ENCODE measurements at regions not wholly inside any gene's neighbourhood (a gene's known extent, or its start where the extent isn't known, plus 50 kb on each side); places are given as distances from the start of the nearest gene placed in this dataset.

DNA sequence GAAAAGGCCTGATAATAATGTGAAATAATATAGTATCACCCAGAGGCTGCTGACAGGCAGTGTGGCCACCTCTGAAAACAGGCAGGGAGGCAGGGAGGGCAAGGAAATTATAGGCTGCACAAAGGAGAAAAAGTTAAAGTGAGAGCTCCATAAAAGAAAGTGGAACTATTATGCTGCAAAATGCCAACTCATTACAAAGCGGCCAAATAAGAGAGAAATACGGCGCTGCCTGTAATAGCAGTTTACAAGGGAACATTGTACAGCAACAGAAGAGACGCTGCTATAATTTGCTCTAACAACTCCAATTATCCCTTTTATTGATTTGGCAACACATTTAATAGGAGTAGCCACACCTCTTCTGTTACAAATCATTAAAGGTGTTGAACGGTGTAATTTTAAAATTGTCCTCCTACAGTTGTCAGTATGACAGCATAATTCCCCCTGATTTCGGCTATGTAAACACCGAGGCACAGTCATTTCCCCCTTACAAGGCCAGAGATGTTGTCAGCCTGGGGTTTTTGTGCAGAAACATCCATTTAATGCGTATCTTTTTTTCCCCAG lies 120.3 kb downstream of the MRM1 start:
- ChIA-PET POLR2A (interaction anchor here (0.7 to 2.1 kb wide), 3 partner anchors 120 to 252 kb away, joined by 3 to 6 read pairs (median 6); partner anchors contain the start of genes AATF and MRM1), CTCF (no interaction called here)
- H3K36me3 Mint-ChIP-seq (ENCODE audit: low read depth), result no peaks in the 10 kb centered on the region
- ATAC-seq (ENCODE audit: low read depth), result peak; percentile 4
- H3K27ac Mint-ChIP-seq, result peak overlapping the region; percentile 90
- H3K4me3 Mint-ChIP-seq, result peak overlapping the region; percentile 80
- DNase-seq, result no peak
- no peaks in the 10 kb centered on the region for H3K27me3 Mint-ChIP-seq
- peaks cover 2% of the 10 kb centered on the region for H3K9me3 Mint-ChIP-seq
- intact Hi-C loops (cut with micrococcal nuclease), result loop anchor here (1.0 to 5.0 kb wide), 4 partner anchors 119 to 235 kb away; partner anchors contain the start of genes AATF, MRM1 and ZNHIT3
- H3K4me1 Mint-ChIP-seq, result peaks cover 54% of the 10 kb centered on the region
- TF ChIP-seq, protein P1, sequence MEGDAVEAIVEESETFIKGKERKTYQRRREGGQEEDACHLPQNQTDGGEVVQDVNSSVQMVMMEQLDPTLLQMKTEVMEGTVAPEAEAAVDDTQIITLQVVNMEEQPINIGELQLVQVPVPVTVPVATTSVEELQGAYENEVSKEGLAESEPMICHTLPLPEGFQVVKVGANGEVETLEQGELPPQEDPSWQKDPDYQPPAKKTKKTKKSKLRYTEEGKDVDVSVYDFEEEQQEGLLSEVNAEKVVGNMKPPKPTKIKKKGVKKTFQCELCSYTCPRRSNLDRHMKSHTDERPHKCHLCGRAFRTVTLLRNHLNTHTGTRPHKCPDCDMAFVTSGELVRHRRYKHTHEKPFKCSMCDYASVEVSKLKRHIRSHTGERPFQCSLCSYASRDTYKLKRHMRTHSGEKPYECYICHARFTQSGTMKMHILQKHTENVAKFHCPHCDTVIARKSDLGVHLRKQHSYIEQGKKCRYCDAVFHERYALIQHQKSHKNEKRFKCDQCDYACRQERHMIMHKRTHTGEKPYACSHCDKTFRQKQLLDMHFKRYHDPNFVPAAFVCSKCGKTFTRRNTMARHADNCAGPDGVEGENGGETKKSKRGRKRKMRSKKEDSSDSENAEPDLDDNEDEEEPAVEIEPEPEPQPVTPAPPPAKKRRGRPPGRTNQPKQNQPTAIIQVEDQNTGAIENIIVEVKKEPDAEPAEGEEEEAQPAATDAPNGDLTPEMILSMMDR (IDR thresholded peaks at IDR 0.05), result no peak

DNA sequence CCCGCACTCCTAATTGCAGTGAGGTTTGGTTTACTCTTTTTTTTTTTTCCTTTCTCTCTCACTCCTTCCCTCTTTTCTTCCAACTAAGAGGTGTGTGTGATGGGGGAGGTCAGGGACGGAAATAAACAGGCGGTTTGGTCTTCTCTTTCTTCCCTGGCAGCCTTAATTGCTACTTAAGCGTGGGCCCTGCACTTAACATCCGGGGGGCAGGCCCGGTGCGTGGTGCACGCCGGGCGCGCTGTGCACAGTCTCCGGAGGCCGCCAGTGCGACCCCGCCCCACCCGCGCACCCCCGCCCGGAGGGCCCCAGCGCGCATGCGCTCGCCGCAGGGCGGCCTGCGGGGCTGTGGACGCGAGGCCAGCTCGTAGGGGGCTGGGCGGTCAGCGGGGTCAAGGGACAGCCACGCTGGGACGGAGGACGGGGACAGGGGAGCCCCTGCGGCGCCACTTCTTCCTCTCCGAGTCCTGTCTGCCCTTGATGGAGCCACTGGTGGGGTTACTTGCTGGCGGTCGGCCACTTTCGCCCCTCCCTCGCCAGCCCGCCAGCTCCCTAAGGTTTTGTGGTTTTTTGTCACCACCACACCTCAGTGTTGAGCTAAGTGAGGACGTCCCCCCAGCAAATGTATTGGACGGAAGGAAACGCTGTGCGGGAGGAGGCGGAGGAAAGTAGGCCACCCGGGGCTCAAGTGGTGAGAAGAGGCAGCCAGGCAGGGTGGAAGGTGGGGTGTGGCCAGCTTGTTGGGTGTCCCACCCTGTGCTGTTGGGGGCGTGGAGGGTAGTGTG lies 120.9 kb downstream of the MRM1 start:
- H3K4me1 Mint-ChIP-seq, result peaks cover 54% of the 10 kb centered on the region
- peak; percentile 94 for ATAC-seq (ENCODE audit: low read depth)
- TF ChIP-seq, protein P1 (IDR thresholded peaks at IDR 0.05), result no peak
- ChIA-PET POLR2A (interaction anchor here (0.7 to 2.1 kb wide), 4 partner anchors 121 to 914 kb away, joined by 3 to 6 read pairs (median 5); partner anchors contain the start of genes AATF, MRM1 and TAF15), CTCF (interaction anchor here (1.9 kb wide), 1 partner anchor 325 kb away, joined by 6 read pairs; no protein-coding TSS in a partner anchor)
- H3K9me3 Mint-ChIP-seq, result peaks cover 2% of the 10 kb centered on the region
- peak overlapping the region; percentile 85 for H3K4me3 Mint-ChIP-seq
- peak overlapping the region; percentile 90 for H3K27ac Mint-ChIP-seq
- no peaks in the 10 kb centered on the region for H3K36me3 Mint-ChIP-seq (ENCODE audit: low read depth)
- peak; percentile 82 for DNase-seq
- intact Hi-C loops (cut with micrococcal nuclease), result loop anchor here (1.0 to 5.0 kb wide), 4 partner anchors 120 to 236 kb away; partner anchors contain the start of genes AATF, MRM1 and ZNHIT3
- H3K27me3 Mint-ChIP-seq, result peaks cover 2% of the 10 kb centered on the region

DNA sequence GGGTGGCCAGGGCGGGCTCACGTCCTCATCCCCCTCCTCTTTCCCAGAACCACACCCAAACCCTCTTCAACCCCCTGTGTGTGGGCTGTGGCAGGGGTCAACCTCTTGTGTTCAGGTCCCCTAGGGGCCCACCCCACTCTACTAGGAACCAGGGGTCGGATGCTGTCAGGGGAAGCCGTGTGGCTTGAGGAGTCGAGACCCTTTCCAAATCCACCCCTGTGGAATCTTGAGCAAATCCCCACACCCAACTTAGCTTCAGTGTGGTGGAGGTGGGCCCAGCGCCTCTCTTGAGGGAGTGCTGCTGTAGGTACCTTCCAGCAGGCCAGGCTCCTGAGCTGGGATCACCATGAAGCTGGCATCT lies 121.5 kb downstream of the MRM1 start:
- intact Hi-C loops (cut with micrococcal nuclease), result loop anchor here (1.0 to 5.0 kb wide), 4 partner anchors 121 to 237 kb away; partner anchors contain the start of genes AATF, MRM1 and ZNHIT3
- ChIA-PET POLR2A (interaction anchor here (1.2 to 2.1 kb wide), 3 partner anchors 122 to 914 kb away, joined by 4 to 6 read pairs (median 6); partner anchors contain the start of genes AATF, MRM1 and TAF15), CTCF (interaction anchor here (1.9 kb wide), 1 partner anchor 324 kb away, joined by 6 read pairs; no protein-coding TSS in a partner anchor)
- DNase-seq (no peak), ATAC-seq (ENCODE audit: low read depth) (no peak)
- Mint-ChIP-seq H3K27me3 (peaks cover 4% of the 10 kb centered on the region), H3K36me3 (ENCODE audit: low read depth) (no peaks in the 10 kb centered on the region), H3K4me3 (peak overlapping the region; percentile 85), H3K4me1 (peaks cover 54% of the 10 kb centered on the region), H3K9me3 (peaks cover 2% of the 10 kb centered on the region), H3K27ac (peak overlapping the region; percentile 80)
- TF ChIP-seq, protein P1 (IDR thresholded peaks at IDR 0.05), result no peak

DNA sequence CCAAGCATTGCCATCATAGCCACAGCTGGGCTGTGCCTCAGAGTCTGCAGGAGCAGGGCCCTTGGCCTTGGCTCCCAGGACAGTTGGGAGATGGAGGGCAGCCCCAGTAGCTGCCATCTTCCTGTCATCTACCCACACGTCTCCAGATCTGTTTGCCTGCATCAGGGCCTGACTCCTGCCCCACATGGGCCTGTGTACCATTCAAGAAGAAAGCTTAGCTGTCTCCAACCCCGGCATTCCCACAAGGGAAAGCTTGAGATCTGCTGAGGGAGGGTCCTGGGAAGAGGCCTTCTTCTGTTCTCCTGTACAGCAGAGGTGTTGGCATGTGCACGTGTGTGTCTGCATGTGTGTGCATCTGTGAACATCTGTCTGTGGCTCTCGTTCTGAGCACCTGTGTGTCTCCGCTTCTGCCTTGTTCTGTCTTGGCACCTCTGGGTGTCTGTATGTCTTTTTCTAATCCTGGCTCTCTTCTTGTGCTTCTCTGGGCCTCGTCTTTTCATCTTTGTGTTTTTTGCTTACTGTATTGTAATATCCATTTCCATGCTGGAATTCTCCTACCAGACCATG lies 122.2 kb downstream of the MRM1 start:
- ATAC-seq (ENCODE audit: low read depth), result no peak
- intact Hi-C loops (cut with micrococcal nuclease), result loop anchor here (2.0 to 5.0 kb wide), 2 partner anchors 121 to 225 kb away; partner anchors contain the start of genes AATF and MRM1
- Mint-ChIP-seq H3K27ac (peak overlapping the region; percentile 33), H3K9me3 (peaks cover 2% of the 10 kb centered on the region), H3K27me3 (peaks cover 10% of the 10 kb centered on the region), H3K4me1 (peaks cover 56% of the 10 kb centered on the region), H3K36me3 (ENCODE audit: low read depth) (no peaks in the 10 kb centered on the region), H3K4me3 (peak overlapping the region; percentile 8)
- DNase-seq, result no peak
- POLR2A ChIA-PET, result interaction anchor here (0.6 to 2.1 kb wide), 2 partner anchors 122 to 203 kb away, joined by 3 to 6 read pairs; partner anchors contain the start of gene MRM1
- CTCF ChIA-PET, result interaction anchor here (1.9 kb wide), 1 partner anchor 324 kb away, joined by 6 read pairs; no protein-coding TSS in a partner anchor
- TF ChIP-seq, protein P1 (IDR thresholded peaks at IDR 0.05), result no peak

All from activated B cell treated with CpG ODN at 0.5 μM for 24 hours (primary cell).